PFSK-1 (cell line): ENCODE measurements at regions not wholly inside any gene's neighbourhood (a gene's known extent, or its start where the extent isn't known, plus 50 kb on each side); places are given as distances from the start of the nearest gene placed in this dataset.

Experiments
- FOXP2 ChIP-seq: optimal IDR thresholded peaks from 2 replicates; pipeline ENCODE3; 2011; ENCODE audit warnings: borderline replicate concordance, control low read depth, inconsistent platforms; ENCODE audit not compliant: insufficient read depth; ENCODE audit errors: extremely low read length, extremely low read depth
- POLR2AphosphoS5 ChIP-seq: IDR thresholded peaks from 2 replicates; pipeline ENCODE4 v1.6.1; 2012; ENCODE audit warnings: low read depth, mild to moderate bottlenecking, control low read depth, low read length, moderate library complexity
- REST ChIP-seq, 2 experiments: IDR thresholded peaks; 2 replicates each; pipeline versions ENCODE4 v1.6.1 to v1.8.0; 2011 to 2012; ENCODE audit warnings: low read depth in 2 of 2, low read length in 2 of 2, control low read depth in 1 of 2, inconsistent platforms in 1 of 2, mild to moderate bottlenecking in 1 of 2, moderate library complexity in 1 of 2; ENCODE audit not compliant: insufficient read depth in 1 of 2
- SIN3A ChIP-seq: IDR thresholded peaks from 2 replicates; pipeline ENCODE4 v1.6.1; 2012; ENCODE audit warnings: mild to moderate bottlenecking, low read length, moderate library complexity, borderline replicate concordance; ENCODE audit not compliant: insufficient read depth
- TAF1 ChIP-seq: IDR thresholded peaks from 2 replicates; pipeline ENCODE4 v1.6.1; 2012; ENCODE audit warnings: low read length, control low read depth, borderline replicate concordance; ENCODE audit not compliant: insufficient read depth

DNA sequence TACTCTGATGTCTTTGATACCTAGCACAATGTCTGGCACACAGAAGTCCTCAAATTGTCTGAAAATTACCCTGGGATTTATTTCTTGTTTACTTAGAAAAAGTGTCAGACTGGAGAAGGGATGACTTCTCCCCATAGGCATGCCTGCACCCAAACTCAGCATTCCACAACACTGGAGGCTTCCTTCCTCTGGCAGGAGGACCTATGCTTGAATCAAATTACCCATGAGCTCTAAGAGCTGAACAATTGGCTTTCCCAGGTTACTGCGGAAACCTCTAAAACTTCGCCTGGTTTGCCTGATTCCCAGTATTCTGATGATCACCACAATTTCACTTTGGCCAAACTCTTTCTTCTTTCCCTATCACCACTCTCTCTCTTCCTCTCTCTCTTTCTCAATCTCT, 217.4 kb downstream of the DIPK2A start:
- TF ChIP-seq SIN3A = no peak
- TF ChIP-seq REST (IDR thresholded peaks at IDR 0.05; ENCODE audit: insufficient read depth in 1 of 2, low read depth in 2 of 2, low read length in 2 of 2) = no peak
- TF ChIP-seq FOXP2 = no peak
- TF ChIP-seq TAF1 = no peak
- no peak for TF ChIP-seq POLR2AphosphoS5

GRCh38 chr3:144197116-144197515, 225.5 kb downstream of the DIPK2A start:
- TF ChIP-seq POLR2AphosphoS5 (no peak), FOXP2 (no peak), TAF1 (no peak)

DNA sequence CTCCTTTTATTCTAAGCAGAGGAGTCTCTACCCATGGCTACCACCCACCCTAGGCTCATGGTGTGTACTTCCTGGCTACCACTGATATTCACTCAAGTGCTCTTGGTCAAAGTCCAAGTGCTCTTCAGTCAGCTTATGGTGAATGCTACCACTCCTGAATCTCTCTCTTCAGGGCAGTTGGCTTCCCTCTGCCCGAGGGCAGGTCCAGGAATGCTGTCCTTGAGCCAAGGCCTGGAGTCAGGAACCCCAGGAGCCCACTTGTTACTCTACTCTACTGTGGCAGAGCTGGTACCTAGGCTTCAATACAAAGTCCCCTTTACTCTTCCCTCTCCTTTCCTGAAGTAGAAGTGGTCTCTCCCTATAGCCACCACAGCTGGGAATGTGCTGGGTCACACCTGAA, 226.0 kb downstream of the DIPK2A start:
- no peak for TF ChIP-seq POLR2AphosphoS5
- TF ChIP-seq SIN3A = no peak
- TF ChIP-seq TAF1 = no peak
- no peak for TF ChIP-seq REST (IDR thresholded peaks at IDR 0.05; ENCODE audit: insufficient read depth in 1 of 2, low read depth in 2 of 2, low read length in 2 of 2)
- no peak for TF ChIP-seq FOXP2

- TF ChIP-seq TAF1 (no peak), SIN3A (no peak), FOXP2 (no peak), REST (IDR thresholded peaks at IDR 0.05; ENCODE audit: insufficient read depth in 1 of 2, low read depth in 2 of 2, low read length in 2 of 2) (no peak), POLR2AphosphoS5 (no peak)
Measured at GRCh38 chr3:144200004-144200403, 228.4 kb downstream of the DIPK2A start.

DNA sequence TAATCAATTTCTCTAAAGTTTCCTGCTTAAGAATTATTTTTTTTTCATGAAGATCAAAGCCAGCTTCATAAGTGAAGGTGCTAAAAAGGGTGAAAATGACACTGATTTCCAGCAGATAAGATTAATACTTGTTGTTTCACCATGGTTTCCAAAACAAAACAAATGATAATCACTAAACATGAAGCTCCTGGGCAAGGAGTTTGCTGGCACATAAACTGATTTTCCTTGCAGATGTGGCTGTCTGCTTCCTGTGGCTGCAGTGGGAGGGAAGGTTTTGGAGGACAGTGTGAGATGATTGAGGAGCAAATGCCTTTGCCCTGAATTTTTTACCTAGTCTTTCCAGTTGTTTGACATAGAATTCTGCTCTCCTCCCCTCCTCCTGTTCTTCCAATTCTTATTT, 228.8 kb downstream of the DIPK2A start:
- TF ChIP-seq SIN3A (no peak), TAF1 (no peak), POLR2AphosphoS5 (no peak), REST (IDR thresholded peaks at IDR 0.05; ENCODE audit: insufficient read depth in 1 of 2, low read depth in 2 of 2, low read length in 2 of 2) (no peak), FOXP2 (no peak)
